Ishikawa (cell line): ENCODE measurements at regions not wholly inside any gene's neighbourhood (a gene's known extent, or its start where the extent isn't known, plus 50 kb on each side); places are given as distances from the start of the nearest gene placed in this dataset.

ENCODE experiments used
- CEBPB ChIP-seq: IDR thresholded peaks from 2 replicates; pipeline ENCODE4 v1.6.1; 2012
- CREB1 ChIP-seq: IDR thresholded peaks from 2 replicates; pipeline ENCODE4 v1.6.1; 2012; ENCODE audit warnings: low read depth
- EGR1 ChIP-seq: IDR thresholded peaks from 2 replicates; pipeline ENCODE4 v1.6.1; 2012
- EP300 ChIP-seq: IDR thresholded peaks from 2 replicates; pipeline ENCODE4 v1.6.1; 2012; ENCODE audit warnings: borderline replicate concordance
- FOXM1 ChIP-seq: IDR thresholded peaks from 2 replicates; pipeline ENCODE4 v1.6.1; 2012; ENCODE audit warnings: low read depth, borderline replicate concordance
- MAX ChIP-seq: IDR thresholded peaks from 2 replicates; pipeline ENCODE4 v1.6.1; 2012
- NFIC ChIP-seq: IDR thresholded peaks from 2 replicates; pipeline ENCODE4 v1.6.1; 2012
- RAD21 ChIP-seq: IDR thresholded peaks from 2 replicates; pipeline ENCODE4 v1.6.1; 2012; ENCODE audit warnings: low read depth
- REST ChIP-seq: IDR thresholded peaks from 2 replicates; pipeline ENCODE4 v1.6.1; 2012; ENCODE audit warnings: low read depth, mild to moderate bottlenecking
- TAF1 ChIP-seq: IDR thresholded peaks from 2 replicates; pipeline ENCODE4 v1.6.1; 2012; ENCODE audit warnings: low read depth, mild to moderate bottlenecking
- TCF12 ChIP-seq: IDR thresholded peaks from 2 replicates; pipeline ENCODE4 v1.6.1; 2012; ENCODE audit warnings: low read depth
- TEAD4 ChIP-seq: IDR thresholded peaks from 2 replicates; pipeline ENCODE4 v1.6.1; 2012
- USF1 ChIP-seq: IDR thresholded peaks from 2 replicates; pipeline ENCODE4 v1.6.1; 2012
- YY1 ChIP-seq: IDR thresholded peaks from 2 replicates; pipeline ENCODE4 v1.6.1; 2012; ENCODE audit warnings: low read depth
- ZBTB7A ChIP-seq: IDR thresholded peaks from 2 replicates; pipeline ENCODE4 v1.6.1; 2012; ENCODE audit warnings: low read depth

GRCh38 chr10:120285408-120285807 is 171.6 kb upstream of the PLPP4 start:
- no peak for TF ChIP-seq TCF12

- TF ChIP-seq YY1 (no peak), MAX (no peak), NFIC (no peak), CEBPB (no peak), RAD21 (no peak), TEAD4 (no peak), REST (no peak), TAF1 (no peak), EGR1 (no peak), ZBTB7A (no peak), CREB1 (no peak), USF1 (no peak), EP300 (no peak), FOXM1 (no peak), TCF12 (no peak)
Measured at GRCh38 chr10:120286280-120286679, 170.7 kb upstream of the PLPP4 start.

- TF ChIP-seq TEAD4 = no peak
- no peak for TF ChIP-seq ZBTB7A
- TF ChIP-seq EP300 = no peak
- no peak for TF ChIP-seq MAX
- no peak for TF ChIP-seq YY1
- no peak for TF ChIP-seq CEBPB
- no peak for TF ChIP-seq NFIC
- TF ChIP-seq CREB1 = no peak
- TF ChIP-seq EGR1 = no peak
- TF ChIP-seq TAF1 = no peak
- TF ChIP-seq FOXM1 = no peak
Measured at GRCh38 chr10:120300513-120300912, 156.5 kb upstream of the PLPP4 start.

GRCh38 chr10:120308589-120308988 is 148.4 kb upstream of the PLPP4 start:
- no peak for TF ChIP-seq NFIC
- no peak for TF ChIP-seq REST
- no peak for TF ChIP-seq CREB1
- TF ChIP-seq USF1 = no peak
- no peak for TF ChIP-seq RAD21
- TF ChIP-seq FOXM1 = no peak
- TF ChIP-seq MAX = no peak
- no peak for TF ChIP-seq ZBTB7A
- no peak for TF ChIP-seq CEBPB
- no peak for TF ChIP-seq EGR1
- no peak for TF ChIP-seq TCF12
- TF ChIP-seq YY1 = no peak
- TF ChIP-seq TEAD4 = no peak
- no peak for TF ChIP-seq EP300
- no peak for TF ChIP-seq TAF1

- no peak for TF ChIP-seq RAD21
- TF ChIP-seq TEAD4 = no peak
- TF ChIP-seq YY1 = no peak
- no peak for TF ChIP-seq USF1
- no peak for TF ChIP-seq FOXM1
- no peak for TF ChIP-seq EP300
- no peak for TF ChIP-seq ZBTB7A
- TF ChIP-seq TCF12 = no peak
- no peak for TF ChIP-seq TAF1
- no peak for TF ChIP-seq REST
- no peak for TF ChIP-seq CEBPB
- no peak for TF ChIP-seq EGR1
- TF ChIP-seq NFIC = no peak
Measured at GRCh38 chr10:120313715-120314114, 143.3 kb upstream of the PLPP4 start.
